Neural crest cell (in vitro differentiated cells): ENCODE measurements at regions not wholly inside any gene's neighbourhood (a gene's known extent, or its start where the extent isn't known, plus 50 kb on each side); places are given as distances from the start of the nearest gene placed in this dataset.

ENCODE experiments used
- DNase-seq: peaks from one replicate; pipeline ENCODE4 v3.0.0; 2021; ENCODE audit warnings: low read depth, mixed read lengths, low spot score
- H3K27ac Mint-ChIP-seq: one replicate; pipeline ENCODE4 v1.8.0; 2021; ENCODE audit warnings: mild to moderate bottlenecking, mixed read lengths; ENCODE audit not compliant: unreplicated experiment
- H3K27me3 Mint-ChIP-seq: 2 replicates; pipeline ENCODE4 v1.8.0; 2021; ENCODE audit warnings: low read depth, mild to moderate bottlenecking, mixed read lengths
- H3K36me3 Mint-ChIP-seq: 2 replicates; pipeline ENCODE4 v1.8.0; 2021; ENCODE audit warnings: low read depth, mild to moderate bottlenecking, mixed read lengths
- H3K4me1 Mint-ChIP-seq: 2 replicates; pipeline ENCODE4 v1.8.0; 2021; ENCODE audit warnings: mixed read lengths
- H3K4me3 Mint-ChIP-seq: one replicate; pipeline ENCODE4 v1.8.0; 2021; ENCODE audit warnings: mild to moderate bottlenecking, mixed read lengths
- H3K9me3 Mint-ChIP-seq: 2 replicates; pipeline ENCODE4 v1.8.0; 2021; ENCODE audit warnings: mixed read lengths
- TF ChIP-seq, protein P1 (sequence below): fragments of 200-600 bp; sonication (generic); conservative IDR thresholded peaks from 2 replicates; pipeline ENCODE4 v1.5.0; 2021; ENCODE audit warnings: antibody characterized with exemption, mild to moderate bottlenecking

DNA sequence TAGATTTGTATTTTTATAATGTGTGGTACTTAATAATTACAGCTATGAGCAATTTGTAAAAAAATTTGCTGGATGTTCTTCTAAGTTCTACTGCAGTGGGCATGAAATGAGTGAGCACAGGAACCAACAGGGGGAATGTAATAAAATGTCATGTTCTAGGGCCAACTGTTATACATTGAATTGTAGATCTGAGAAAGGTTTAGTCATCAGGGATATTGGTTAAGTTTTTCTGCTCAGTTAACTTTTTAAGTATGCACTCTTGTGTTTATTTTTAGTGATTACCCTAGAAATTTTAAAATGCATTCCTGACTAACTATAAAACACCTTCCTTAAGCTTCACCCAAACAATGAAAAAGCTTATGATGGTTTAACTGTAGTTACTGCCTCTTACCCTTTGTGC is 101.8 kb downstream of the CAND1 start:
- no peaks in the 10 kb centered on the region for H3K36me3 Mint-ChIP-seq
- no peaks in the 10 kb centered on the region for H3K27me3 Mint-ChIP-seq
- H3K4me1 Mint-ChIP-seq: no peaks in the 10 kb centered on the region
- H3K9me3 Mint-ChIP-seq: no peaks in the 10 kb centered on the region
- H3K27ac Mint-ChIP-seq: no peak overlapping the region
- no peak overlapping the region for H3K4me3 Mint-ChIP-seq
- TF ChIP-seq, protein P1, sequence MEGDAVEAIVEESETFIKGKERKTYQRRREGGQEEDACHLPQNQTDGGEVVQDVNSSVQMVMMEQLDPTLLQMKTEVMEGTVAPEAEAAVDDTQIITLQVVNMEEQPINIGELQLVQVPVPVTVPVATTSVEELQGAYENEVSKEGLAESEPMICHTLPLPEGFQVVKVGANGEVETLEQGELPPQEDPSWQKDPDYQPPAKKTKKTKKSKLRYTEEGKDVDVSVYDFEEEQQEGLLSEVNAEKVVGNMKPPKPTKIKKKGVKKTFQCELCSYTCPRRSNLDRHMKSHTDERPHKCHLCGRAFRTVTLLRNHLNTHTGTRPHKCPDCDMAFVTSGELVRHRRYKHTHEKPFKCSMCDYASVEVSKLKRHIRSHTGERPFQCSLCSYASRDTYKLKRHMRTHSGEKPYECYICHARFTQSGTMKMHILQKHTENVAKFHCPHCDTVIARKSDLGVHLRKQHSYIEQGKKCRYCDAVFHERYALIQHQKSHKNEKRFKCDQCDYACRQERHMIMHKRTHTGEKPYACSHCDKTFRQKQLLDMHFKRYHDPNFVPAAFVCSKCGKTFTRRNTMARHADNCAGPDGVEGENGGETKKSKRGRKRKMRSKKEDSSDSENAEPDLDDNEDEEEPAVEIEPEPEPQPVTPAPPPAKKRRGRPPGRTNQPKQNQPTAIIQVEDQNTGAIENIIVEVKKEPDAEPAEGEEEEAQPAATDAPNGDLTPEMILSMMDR: no peak
- no peak for DNase-seq

DNA sequence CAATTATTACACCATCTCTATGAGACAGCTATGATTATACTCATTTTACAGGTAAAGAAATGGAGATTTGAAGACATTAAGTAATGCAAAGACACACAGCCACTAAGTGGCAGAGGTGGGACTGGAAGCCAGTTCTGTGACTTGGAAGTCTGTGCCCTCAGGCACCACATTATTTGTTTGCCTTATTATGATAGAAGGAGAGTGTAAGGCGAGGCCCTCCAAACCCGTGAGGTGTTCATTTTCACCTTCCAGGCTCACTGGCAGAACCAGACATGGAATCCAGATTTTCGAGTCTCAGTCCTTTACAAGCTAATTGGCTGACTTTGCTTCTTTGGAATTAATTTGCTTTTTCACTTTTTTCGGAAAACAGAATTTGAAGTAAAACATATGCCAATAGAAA is 107.9 kb downstream of the CAND1 start:
- Mint-ChIP-seq H3K9me3 (no peaks in the 10 kb centered on the region), H3K27ac (no peak overlapping the region), H3K4me1 (no peaks in the 10 kb centered on the region), H3K36me3 (no peaks in the 10 kb centered on the region), H3K4me3 (no peak overlapping the region), H3K27me3 (no peaks in the 10 kb centered on the region)
- TF ChIP-seq, protein P1: no peak
- DNase-seq: no peak

DNA sequence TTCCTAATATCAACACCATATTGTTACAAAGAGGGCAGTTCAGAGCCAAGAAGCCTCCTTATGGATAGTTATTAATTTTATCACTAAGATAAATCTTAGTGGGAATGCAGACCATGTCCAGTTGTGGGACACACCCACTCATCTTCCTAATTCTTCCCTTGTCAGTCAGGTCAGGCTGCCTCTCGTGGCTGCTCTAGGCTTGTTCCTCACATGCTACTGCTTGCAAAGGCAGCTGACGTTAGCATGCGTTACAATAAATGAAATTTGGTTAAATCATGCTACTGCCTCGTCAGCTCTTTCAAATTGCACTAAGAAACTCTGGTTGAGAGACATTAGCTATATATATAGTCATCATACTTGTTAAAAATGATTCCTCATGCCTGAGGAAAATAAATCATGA is 108.4 kb downstream of the CAND1 start:
- Mint-ChIP-seq H3K4me3 (no peak overlapping the region), H3K36me3 (no peaks in the 10 kb centered on the region), H3K27ac (no peak overlapping the region), H3K9me3 (no peaks in the 10 kb centered on the region), H3K4me1 (no peaks in the 10 kb centered on the region), H3K27me3 (no peaks in the 10 kb centered on the region)
- TF ChIP-seq, protein P1: no peak
- DNase-seq: no peak

DNA sequence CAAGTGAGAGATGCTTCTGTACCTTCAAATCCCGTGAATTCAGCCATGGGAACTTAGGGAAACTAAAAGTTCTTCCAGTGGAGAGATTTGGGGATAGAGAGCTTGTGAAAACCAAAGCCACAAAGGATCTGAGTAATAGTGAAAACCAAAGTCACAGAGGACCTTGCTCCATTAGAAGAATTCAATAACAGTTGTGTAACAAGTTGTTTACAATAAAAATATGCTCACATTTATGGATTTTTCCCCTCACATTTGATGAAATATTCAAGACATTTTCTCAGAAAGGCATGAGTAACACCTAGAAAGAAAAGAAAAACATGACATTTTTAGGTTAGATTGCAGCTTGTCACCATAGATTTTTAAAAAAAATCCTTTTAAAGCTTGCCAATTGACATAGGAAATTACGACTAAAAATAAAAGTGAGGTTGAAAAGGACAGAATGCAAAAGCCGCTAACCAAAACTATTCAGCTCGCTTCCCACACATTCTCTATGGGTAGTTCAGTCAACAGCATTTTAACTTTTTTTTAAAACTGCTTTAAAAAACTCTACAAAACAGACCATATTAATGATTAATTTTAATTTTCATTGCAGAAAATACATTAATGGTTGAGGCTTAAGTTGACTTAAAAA is 113.2 kb downstream of the CAND1 start:
- no peaks in the 10 kb centered on the region for H3K9me3 Mint-ChIP-seq
- no peak for DNase-seq
- no peaks in the 10 kb centered on the region for H3K4me1 Mint-ChIP-seq
- H3K27me3 Mint-ChIP-seq: no peaks in the 10 kb centered on the region
- H3K27ac Mint-ChIP-seq: no peak overlapping the region
- no peaks in the 10 kb centered on the region for H3K36me3 Mint-ChIP-seq
- no peak overlapping the region for H3K4me3 Mint-ChIP-seq
- TF ChIP-seq, protein P1: no peak

DNA sequence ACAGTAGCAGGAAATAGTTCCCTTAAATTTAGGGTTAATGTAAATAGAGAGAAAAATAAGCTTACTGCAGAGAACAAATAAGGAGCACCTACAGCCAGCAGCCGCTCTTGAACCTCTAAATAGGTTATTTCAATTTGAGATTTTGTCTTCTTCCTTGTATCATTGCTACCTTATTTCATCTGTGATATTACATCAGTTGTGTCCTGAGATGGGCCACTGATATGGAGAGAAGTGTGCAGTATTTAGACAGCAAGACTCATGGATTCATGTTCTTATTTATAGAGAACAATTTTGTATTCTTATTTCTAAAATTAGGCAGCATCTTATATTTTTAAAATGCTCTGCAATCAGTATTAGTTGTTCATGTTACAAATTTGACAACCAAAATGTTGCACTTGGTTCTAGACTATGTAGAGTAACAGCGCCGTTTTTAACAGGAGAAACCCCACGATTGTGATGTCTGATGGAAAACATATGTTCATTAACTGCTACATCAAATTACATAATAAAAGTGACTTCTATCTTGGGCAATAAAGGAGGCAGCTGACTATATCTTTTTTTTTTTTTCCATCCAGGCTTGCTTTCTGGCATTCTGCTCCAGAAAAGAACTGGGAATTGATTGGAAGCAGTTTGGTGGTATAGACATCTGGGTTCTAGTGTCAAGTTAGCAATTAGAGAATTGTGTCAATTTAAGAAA is 117.9 kb downstream of the CAND1 start:
- Mint-ChIP-seq H3K27me3 (no peaks in the 10 kb centered on the region), H3K36me3 (no peaks in the 10 kb centered on the region), H3K9me3 (no peaks in the 10 kb centered on the region), H3K4me1 (peaks cover 6% of the 10 kb centered on the region), H3K27ac (no peak overlapping the region), H3K4me3 (no peak overlapping the region)
- TF ChIP-seq, protein P1: no peak
- no peak for DNase-seq
